ENCODE measurements at regions not wholly inside any gene's neighbourhood (a gene's known extent, or its start where the extent isn't known, plus 50 kb on each side); places are given as distances from the start of the nearest gene placed in this dataset.

DNA sequence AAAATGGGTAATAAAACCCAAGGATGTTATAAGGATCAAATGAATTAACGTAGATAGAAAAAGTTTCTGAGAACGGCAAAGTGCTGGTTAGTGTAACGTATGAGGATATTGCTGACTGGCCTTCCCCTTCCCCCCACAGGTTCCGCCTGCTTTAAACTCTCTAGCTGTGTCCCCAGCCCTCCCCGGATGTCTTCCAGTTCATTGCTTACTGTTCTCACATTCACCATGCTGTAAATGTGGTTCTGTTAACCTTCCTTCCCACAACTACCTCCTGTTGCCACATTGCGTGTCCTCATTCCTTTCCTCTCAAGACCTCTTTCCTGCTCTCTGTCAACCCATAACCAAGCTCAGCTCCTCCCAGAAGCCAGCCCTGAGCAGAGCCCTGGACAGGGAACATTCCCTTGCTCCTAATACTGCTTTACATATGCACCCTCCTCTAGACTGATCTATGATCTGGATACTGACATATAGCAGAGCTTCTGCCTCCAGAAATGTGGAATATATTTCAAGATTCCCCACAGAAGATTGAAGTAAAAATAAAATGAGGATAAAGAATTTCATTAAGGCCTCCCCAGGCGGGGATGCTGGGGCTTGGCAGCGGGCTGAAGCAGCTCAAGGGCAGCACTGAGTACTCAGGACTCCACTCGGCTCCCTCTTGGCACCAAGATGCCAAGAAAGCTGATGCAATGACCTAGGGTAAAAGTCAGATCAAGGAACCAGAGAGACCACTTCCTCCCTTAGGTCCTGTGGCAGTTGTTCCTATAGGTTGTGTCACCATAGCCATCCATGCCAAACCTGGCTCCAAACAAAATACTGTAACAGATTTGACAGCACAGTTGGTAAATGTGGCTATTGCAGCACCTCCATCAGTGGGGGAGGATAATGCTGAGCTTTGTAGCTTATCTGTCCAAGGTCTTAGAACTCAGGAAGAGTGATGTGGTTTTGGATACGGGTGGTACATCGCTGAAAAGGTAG lies 136.4 kb upstream of the PIK3C3 start:
- no peaks in the 10 kb centered on the region for H3K27me3 ChIP-seq (ENCODE audit: insufficient read depth, low read length)
- H3K79me2 ChIP-seq (ENCODE audit: insufficient read depth, low read length): no peaks in the 10 kb centered on the region
- H3K9ac ChIP-seq (ENCODE audit: low read length): no peak overlapping the region
- no peak overlapping the region for H3K4me3 ChIP-seq (ENCODE audit: low read depth, low read length, poor library complexity, severe bottlenecking)
- H3K36me3 ChIP-seq (ENCODE audit: insufficient read depth, low read length): no peaks in the 10 kb centered on the region
- no peaks in the 10 kb centered on the region for H4K20me1 ChIP-seq (ENCODE audit: insufficient read depth, low read length)
- H3K4me2 ChIP-seq (ENCODE audit: low read length): no peak overlapping the region
- no peaks in the 10 kb centered on the region for H3K9me3 ChIP-seq (ENCODE audit: low read length)
- no peaks in the 10 kb centered on the region for H3K4me1 ChIP-seq (ENCODE audit: insufficient read depth, low read length, severe bottlenecking)
- no peak overlapping the region for H2AFZ ChIP-seq (ENCODE audit: low read length)
- TF ChIP-seq, protein P1, sequence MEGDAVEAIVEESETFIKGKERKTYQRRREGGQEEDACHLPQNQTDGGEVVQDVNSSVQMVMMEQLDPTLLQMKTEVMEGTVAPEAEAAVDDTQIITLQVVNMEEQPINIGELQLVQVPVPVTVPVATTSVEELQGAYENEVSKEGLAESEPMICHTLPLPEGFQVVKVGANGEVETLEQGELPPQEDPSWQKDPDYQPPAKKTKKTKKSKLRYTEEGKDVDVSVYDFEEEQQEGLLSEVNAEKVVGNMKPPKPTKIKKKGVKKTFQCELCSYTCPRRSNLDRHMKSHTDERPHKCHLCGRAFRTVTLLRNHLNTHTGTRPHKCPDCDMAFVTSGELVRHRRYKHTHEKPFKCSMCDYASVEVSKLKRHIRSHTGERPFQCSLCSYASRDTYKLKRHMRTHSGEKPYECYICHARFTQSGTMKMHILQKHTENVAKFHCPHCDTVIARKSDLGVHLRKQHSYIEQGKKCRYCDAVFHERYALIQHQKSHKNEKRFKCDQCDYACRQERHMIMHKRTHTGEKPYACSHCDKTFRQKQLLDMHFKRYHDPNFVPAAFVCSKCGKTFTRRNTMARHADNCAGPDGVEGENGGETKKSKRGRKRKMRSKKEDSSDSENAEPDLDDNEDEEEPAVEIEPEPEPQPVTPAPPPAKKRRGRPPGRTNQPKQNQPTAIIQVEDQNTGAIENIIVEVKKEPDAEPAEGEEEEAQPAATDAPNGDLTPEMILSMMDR (IDR thresholded peaks at IDR 0.05; ENCODE audit: low read length): no peak
- H3K27ac ChIP-seq (ENCODE audit: low read depth, low read length, poor library complexity, severe bottlenecking): no peak overlapping the region
- no peaks in the 10 kb centered on the region for H3F3A ChIP-seq (ENCODE audit: insufficient read depth, low read length)
- no peaks in the 10 kb centered on the region for H3K9me2 ChIP-seq (ENCODE audit: low read depth, low read length)

DNA sequence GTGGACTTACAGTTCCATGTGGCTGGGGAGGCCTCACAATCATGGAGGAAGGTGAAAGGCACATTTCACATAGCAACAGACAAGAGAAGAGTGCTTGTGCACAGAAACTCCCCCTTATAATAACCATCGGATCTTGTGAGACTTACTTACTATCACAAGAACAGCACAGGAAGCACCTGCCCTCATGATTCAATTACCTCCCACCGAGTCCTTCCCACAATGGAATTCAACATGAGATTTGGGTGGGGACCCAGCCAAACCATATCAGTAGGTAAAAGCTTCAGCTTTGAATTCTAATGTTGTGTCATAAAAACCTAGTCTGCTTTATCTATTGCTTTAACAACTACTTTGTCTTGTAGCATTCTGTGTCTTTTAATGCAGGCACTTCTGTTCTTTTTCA lies 140.4 kb upstream of the PIK3C3 start:
- Histone ChIP-seq H3K4me3 (ENCODE audit: low read depth, low read length, poor library complexity, severe bottlenecking) (no peak overlapping the region), H4K20me1 (ENCODE audit: insufficient read depth, low read length) (no peaks in the 10 kb centered on the region), H3K79me2 (ENCODE audit: insufficient read depth, low read length) (no peaks in the 10 kb centered on the region), H3K36me3 (ENCODE audit: insufficient read depth, low read length) (no peaks in the 10 kb centered on the region), H3K4me2 (ENCODE audit: low read length) (no peak overlapping the region), H3F3A (ENCODE audit: insufficient read depth, low read length) (no peaks in the 10 kb centered on the region), H3K9me3 (ENCODE audit: low read length) (no peaks in the 10 kb centered on the region), H3K27ac (ENCODE audit: low read depth, low read length, poor library complexity, severe bottlenecking) (no peak overlapping the region), H3K27me3 (ENCODE audit: insufficient read depth, low read length) (no peaks in the 10 kb centered on the region), H2AFZ (ENCODE audit: low read length) (no peak overlapping the region), H3K4me1 (ENCODE audit: insufficient read depth, low read length, severe bottlenecking) (no peaks in the 10 kb centered on the region), H3K9me2 (ENCODE audit: low read depth, low read length) (no peaks in the 10 kb centered on the region), H3K9ac (ENCODE audit: low read length) (no peak overlapping the region)
- TF ChIP-seq, protein P1 (IDR thresholded peaks at IDR 0.05; ENCODE audit: low read length): no peak
- no peak for TF ChIP-seq EZH2 (IDR thresholded peaks at IDR 0.05; ENCODE audit: borderline replicate concordance, low read length)

DNA sequence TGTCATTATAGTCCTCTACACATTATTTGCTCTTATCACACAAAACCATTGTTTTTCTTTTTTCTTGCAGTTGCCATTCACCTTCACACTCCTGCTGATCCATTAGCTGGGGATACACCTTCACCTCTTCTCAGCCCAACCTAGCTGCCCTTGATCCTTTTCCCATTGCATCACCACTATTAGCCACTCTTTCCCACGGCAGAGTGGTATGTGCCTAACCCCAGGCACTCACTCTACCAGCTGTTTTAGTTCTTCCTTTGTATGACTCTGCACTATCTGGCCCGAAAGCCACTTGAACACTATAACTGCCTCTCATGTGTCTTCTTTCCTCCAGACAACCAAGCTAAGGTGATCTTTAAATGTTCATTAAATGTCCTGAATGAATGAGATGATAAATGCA lies 145.4 kb upstream of the PIK3C3 start:
- no peak overlapping the region for H3K9ac ChIP-seq (ENCODE audit: low read length)
- H3K79me2 ChIP-seq (ENCODE audit: insufficient read depth, low read length): no peaks in the 10 kb centered on the region
- H4K20me1 ChIP-seq (ENCODE audit: insufficient read depth, low read length): no peaks in the 10 kb centered on the region
- no peaks in the 10 kb centered on the region for H3K36me3 ChIP-seq (ENCODE audit: insufficient read depth, low read length)
- TF ChIP-seq, protein P1 (IDR thresholded peaks at IDR 0.05; ENCODE audit: low read length): no peak
- no peak for TF ChIP-seq EZH2 (IDR thresholded peaks at IDR 0.05; ENCODE audit: borderline replicate concordance, low read length)
- no peak overlapping the region for H3K4me3 ChIP-seq (ENCODE audit: low read depth, low read length, poor library complexity, severe bottlenecking)
- H3K4me1 ChIP-seq (ENCODE audit: insufficient read depth, low read length, severe bottlenecking): no peaks in the 10 kb centered on the region
- H3K9me2 ChIP-seq (ENCODE audit: low read depth, low read length): no peaks in the 10 kb centered on the region
- H3K4me2 ChIP-seq (ENCODE audit: low read length): no peak overlapping the region
- H3K9me3 ChIP-seq (ENCODE audit: low read length): no peaks in the 10 kb centered on the region
- no peak overlapping the region for H3K27ac ChIP-seq (ENCODE audit: low read depth, low read length, poor library complexity, severe bottlenecking)
- no peaks in the 10 kb centered on the region for H3F3A ChIP-seq (ENCODE audit: insufficient read depth, low read length)
- H2AFZ ChIP-seq (ENCODE audit: low read length): no peak overlapping the region
- no peaks in the 10 kb centered on the region for H3K27me3 ChIP-seq (ENCODE audit: insufficient read depth, low read length)
